HG03378 (cell line): ENCODE measurements at regions not wholly inside any gene's neighbourhood (a gene's known extent, or its start where the extent isn't known, plus 50 kb on each side); places are given as distances from the start of the nearest gene placed in this dataset.

Experiments
- ATAC-seq: cut with Tn5 transposase; IDR thresholded peaks from one replicate; pipeline ENCODE4 v1.9.1; 2021; ENCODE audit warnings: mild to moderate bottlenecking, moderate library complexity; ENCODE audit not compliant: unreplicated experiment

DNA sequence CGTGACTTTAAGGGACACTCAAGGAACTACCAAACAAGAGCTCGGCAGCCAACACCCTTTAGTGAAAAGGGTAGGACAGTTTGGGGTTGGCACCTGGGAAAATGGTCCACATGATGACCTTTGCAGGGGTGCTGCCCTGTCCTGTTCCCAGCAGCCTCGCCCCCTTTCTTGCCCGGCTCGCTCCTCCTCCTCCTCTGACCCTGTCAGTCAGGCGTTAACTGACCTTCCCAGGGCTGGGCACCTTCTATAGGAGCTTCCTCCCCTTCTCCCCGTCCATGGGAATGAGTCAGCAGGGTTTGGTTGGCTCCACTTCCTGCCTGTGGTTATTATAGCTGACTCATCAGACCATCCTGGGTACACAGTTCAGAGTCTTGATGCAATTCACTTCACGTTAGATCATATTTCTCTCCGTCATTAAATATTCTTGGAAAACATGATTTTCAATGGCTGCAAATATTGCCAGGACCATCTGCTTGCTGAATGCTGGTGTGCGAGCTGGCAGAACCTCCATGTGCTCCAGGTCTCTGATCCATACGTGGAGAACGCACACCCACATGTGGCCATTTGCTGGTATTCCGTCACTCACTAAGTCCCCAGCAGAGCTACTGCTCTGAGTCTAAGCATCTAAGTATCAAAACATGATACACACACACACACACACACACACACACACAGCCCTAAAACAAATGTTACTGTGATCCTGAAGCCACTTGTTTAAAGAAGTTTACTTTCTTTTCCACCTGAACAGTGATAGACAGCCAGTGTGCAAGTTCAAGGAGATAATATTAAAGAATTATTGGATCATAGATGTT lies 185.0 kb downstream of the ANAPC1 start:
- peak; percentile 61 for ATAC-seq

DNA sequence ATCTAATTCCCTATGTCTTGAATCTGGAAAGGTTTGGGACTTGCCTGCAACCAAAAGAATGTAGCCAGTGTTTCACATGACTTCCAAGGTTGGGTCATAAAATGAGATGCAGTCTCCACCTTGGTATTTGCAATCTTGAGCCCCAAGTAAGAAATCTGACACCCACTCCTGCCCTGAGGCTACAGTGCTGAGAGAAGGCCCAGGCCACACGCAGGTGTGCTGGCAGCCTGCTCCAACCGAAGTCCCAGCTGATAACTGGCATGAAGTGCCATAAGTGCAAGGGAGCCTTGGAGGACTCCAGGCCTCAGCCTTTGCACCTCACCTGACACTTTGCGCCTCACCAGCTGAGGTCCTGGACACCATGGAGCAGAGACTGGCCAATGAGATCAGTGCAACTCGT lies 182.7 kb downstream of the ANAPC1 start:
- no peak for ATAC-seq

- no peak for ATAC-seq
Observed at GRCh38 chr2:111701798-111702118, 182.2 kb downstream of the ANAPC1 start.

DNA sequence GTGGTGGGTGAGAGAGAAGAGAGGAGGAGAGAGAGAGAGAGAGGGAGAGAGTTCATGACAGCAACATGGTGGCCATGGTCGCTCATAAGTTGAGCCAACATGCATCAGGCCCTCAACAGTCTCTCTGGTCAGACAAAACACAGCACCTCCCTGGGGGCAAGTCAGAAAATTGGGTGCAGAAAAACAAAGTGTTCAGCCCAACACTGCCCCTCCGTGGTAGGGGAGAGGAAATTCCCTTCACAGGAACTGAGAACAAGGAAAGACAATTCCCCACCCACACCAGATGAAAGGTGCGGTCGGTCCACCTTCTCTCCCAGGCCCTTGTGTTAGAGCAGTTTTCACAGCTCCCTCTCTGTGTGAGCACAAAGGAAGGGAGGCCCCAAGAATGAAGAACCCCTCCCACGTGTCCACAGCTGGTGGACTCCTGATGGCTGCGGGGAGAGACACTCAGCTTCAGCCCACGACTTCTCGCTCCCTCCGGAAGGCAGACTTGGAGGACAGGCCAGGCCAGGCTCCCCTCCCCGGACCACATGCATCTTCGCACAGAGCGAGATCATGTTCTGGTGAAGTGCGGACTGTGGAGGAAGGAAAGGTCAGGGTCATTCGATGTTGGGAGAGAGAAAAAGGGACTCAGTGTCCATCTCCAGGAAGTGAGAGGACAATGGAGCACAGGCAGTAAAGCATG lies 181.7 kb downstream of the ANAPC1 start:
- no peak for ATAC-seq

- ATAC-seq, result no peak
Observed at GRCh38 chr2:111702804-111703196, 181.2 kb downstream of the ANAPC1 start.

DNA sequence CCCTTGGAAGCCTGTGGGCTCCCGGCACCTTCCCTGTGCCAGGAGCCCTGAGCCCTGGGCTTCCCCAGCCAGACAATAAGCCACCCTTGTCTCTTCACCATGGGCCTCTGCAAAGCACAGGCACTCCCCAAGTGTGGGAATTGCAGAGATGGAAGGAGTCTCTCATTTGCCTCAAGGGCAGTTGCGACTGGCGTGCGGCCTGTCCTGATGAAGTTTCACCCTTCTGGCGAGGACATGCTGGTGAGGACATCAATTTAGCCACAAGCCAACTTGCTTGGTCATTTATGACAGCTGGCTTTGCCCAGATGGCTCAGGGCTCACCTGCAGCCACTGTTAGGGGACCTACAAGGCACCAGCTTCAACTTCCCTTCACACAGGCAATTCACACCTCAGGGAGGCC lies 180.2 kb downstream of the ANAPC1 start:
- ATAC-seq, result no peak

GRCh38 chr2:111704246-111704645 lies 179.7 kb downstream of the ANAPC1 start:
- ATAC-seq, result no peak

DNA sequence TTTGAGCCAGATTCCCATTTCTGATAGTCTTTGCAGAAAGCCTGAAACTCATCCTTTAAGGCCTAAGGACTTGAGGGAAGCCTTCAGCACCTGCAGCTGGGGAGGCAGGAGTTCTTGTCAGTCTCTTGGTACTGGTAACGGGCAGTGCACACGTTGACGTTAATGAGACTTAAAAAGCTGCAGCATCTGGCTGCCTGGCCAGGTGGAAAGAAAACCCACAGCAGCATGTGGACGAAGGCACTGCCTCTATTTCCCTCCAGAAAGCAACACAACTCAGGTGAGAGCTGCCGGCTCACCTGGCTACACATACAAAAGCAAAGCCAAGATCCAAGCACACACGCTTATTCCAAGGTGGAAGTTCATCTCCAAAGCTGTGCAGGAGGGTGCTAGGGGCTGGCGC lies 178.8 kb downstream of the ANAPC1 start:
- ATAC-seq, result no peak

DNA sequence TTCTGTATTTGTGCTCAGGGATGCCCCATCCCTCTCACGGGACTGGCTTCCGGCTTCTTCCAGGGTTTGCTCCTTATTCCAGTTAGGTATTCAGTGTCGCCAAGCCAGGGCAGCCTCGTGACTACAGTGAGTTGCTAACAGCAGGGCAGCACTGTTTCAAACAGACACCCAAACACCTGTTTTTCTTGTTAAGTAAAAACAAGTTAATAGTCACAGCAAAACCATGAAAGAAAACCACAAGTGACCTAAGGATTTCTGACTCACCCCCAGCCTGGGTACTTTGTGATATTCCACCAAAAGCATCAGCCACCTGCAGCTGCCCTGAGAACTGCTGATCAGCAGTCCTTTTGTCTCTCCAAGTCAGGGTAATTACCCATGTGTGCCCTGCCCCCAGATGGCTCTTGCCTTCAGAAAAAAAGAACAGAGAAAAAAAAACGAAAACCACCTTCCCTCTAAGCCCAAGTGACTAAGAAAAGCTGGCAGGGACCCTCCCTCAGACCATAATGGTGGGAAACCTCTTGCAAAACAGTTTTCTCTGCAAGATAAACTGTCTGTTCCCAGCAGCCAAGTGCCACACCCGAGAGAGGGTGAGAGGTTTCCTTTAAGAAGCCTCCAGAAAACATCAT lies 178.2 kb downstream of the ANAPC1 start:
- ATAC-seq, result peak; percentile 86

DNA sequence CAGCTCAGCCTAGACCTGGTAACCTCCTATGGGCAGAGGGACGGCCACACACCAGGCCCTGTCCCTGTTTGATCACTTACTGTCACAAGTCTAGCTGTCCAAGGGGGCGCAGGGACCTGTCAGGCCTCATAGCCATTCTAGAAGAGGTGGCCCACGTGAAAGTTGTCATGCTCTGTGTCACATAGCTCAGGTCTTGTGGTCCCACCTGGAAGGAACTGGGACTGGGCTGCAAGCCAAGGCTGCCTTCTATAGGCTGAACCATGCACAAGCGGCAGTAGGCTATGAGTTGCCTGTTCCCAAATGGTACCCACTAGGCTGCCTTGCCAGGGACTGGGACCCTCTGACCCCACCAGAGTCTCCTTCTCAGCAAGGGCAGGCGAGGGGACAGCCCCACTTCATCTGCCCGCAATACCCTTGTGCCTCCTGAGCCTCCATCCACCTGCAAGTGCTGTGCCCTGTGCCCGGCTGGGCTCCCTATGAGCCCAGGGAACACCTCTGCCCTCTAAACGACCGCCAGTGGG lies 177.5 kb downstream of the ANAPC1 start:
- no peak for ATAC-seq

- no peak for ATAC-seq
Observed at GRCh38 chr2:111707700-111708099, 176.3 kb downstream of the ANAPC1 start.

DNA sequence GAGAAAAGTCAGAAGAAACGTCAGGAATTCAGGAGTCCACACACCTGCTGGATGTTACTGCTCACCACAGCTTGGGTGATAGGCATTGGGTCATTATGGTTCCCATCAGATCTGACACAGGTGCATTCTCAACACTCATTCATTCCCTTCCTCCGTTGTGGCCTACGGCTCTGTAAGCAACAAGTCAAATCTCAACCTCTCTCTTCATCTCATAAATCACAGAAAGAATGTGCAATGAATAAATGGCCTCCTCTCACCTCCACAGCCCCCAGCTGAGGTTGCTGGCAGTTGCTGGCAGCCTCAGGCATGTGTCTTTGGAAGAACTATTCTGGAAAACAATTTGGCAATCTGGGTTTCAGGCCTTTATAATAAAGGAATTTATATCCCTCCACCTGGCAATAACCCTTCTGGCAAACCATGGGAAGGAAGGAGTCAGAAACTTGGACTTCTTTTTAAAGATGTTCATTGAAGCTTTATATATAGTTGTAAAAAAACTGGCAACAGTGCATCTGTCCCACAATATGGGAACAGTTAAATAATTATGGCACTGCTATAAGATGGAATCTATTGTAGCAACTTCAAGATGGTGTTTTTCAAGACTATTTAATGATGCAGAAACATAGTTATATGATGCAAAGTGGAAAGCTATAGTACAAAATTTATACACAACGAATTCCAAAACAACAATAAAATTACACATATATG lies 175.4 kb downstream of the ANAPC1 start:
- no peak for ATAC-seq

DNA sequence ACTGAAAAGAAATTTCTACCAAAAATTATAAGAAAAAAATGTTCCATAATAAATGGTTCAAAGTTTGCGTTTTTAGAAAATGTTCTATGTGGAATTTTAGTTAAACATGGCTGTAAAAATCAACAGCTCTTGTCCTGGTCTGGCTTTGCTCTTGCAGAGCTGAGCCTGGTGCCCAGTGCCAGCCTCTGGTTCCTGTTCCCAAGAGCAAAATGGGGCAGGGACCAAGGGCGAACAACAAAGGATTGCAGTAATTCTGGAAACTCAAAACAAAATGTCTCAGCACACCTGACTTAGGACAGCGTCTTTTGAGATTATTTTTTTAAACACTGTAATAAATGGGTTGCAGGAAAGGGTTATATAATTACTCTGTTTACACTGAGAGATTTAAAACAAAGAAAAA lies 174.7 kb downstream of the ANAPC1 start:
- no peak for ATAC-seq

- ATAC-seq, result no peak
Observed at GRCh38 chr2:111710085-111710484, 173.9 kb downstream of the ANAPC1 start.

GRCh38 chr2:111710613-111711012 lies 173.4 kb downstream of the ANAPC1 start:
- no peak for ATAC-seq

GRCh38 chr2:111711270-111711669 lies 172.7 kb downstream of the ANAPC1 start:
- ATAC-seq, result no peak

DNA sequence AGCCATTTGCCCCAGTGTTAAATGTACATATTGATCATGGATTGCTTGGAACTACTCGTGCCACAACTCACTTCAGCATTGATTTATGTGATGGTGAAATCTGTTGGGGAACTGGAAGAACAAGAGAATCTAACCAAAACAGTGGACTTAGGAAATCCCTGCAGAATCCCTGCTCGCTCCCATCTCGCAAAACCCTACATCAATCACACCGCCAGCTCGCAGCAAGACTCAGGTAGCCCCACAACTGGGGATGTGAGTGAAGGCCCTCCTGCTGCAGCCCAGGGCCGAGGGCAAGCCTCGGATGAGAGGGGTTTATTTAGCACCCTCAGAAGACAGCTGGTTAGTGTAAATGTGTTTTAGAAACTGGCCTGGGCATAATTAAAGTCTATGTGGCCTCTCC lies 171.6 kb downstream of the ANAPC1 start:
- no peak for ATAC-seq

- ATAC-seq, result no peak
Observed at GRCh38 chr2:111712940-111713515, 171.0 kb downstream of the ANAPC1 start.

GRCh38 chr2:111715987-111716904 lies 167.7 kb downstream of the ANAPC1 start:
- no peak for ATAC-seq
